Bronchial epithelial cell (primary cell): ENCODE measurements at regions not wholly inside any gene's neighbourhood (a gene's known extent, or its start where the extent isn't known, plus 50 kb on each side); places are given as distances from the start of the nearest gene placed in this dataset.

Source experiments
- DNase-seq: peaks from one replicate; pipeline ENCODE4 v3.0.0-alpha.2; 2010; ENCODE audit warnings: low read depth
- FAIRE-seq: peaks from 2 replicates; lab custom pipeline; 2011; peaks lifted over from hg19 to GRCh38; lab: Jason Lieb, UNC
- H3K27me3 ChIP-seq: 2 replicates; pipeline ENCODE4 v1.5.1; 2011; ENCODE audit warnings: low read length; ENCODE audit not compliant: control insufficient read depth, insufficient read depth
- H3K36me3 ChIP-seq: 2 replicates; pipeline ENCODE4 v1.5.1; 2011; ENCODE audit warnings: low read length; ENCODE audit not compliant: control insufficient read depth, insufficient read depth
- H3K4me3 ChIP-seq: 2 replicates; pipeline ENCODE4 v1.5.1; 2011; ENCODE audit warnings: mild to moderate bottlenecking, low read depth, low read length, control low read depth
- CTCF ChIP-seq: IDR thresholded peaks from 2 replicates; pipeline ENCODE4 v1.5.1; 2011; ENCODE audit warnings: mild to moderate bottlenecking, moderate library complexity, low read length, control low read depth, inconsistent platforms; ENCODE audit not compliant: insufficient read depth, severe bottlenecking

- Histone ChIP-seq H3K4me3 (no peak overlapping the region), H3K36me3 (no peaks in the 10 kb centered on the region), H3K27me3 (no peaks in the 10 kb centered on the region)
- FAIRE-seq: no peak
- no peak for DNase-seq
- TF ChIP-seq CTCF: no peak
These were observed 441.0 kb downstream of the TLE4 start for GRCh38 chr9:80012557-80013330.

- DNase-seq (no peak), FAIRE-seq (no peak)
- Histone ChIP-seq H3K36me3 (no peaks in the 10 kb centered on the region), H3K27me3 (no peaks in the 10 kb centered on the region), H3K4me3 (no peak overlapping the region)
- TF ChIP-seq CTCF: no peak
These were observed 437.4 kb downstream of the TLE4 start for GRCh38 chr9:80009204-80009603.

- FAIRE-seq (no peak), DNase-seq (peak; percentile 25)
- Histone ChIP-seq H3K27me3 (no peaks in the 10 kb centered on the region), H3K36me3 (no peaks in the 10 kb centered on the region), H3K4me3 (no peak overlapping the region)
- TF ChIP-seq CTCF: no peak
These were observed 432.9 kb downstream of the TLE4 start for GRCh38 chr9:80004714-80005113.

- FAIRE-seq (no peak), DNase-seq (no peak)
- no peak for TF ChIP-seq CTCF
- H3K4me3 ChIP-seq: no peak overlapping the region
- H3K27me3 ChIP-seq: no peaks in the 10 kb centered on the region
- H3K36me3 ChIP-seq: no peaks in the 10 kb centered on the region
These were observed 418.8 kb downstream of the TLE4 start for GRCh38 chr9:79990536-79990935.

- no peaks in the 10 kb centered on the region for H3K36me3 ChIP-seq
- no peak for TF ChIP-seq CTCF
- no peak overlapping the region for H3K4me3 ChIP-seq
- no peaks in the 10 kb centered on the region for H3K27me3 ChIP-seq
- FAIRE-seq: no peak
- DNase-seq: no peak
These were observed 417.3 kb downstream of the TLE4 start for GRCh38 chr9:79989079-79989478.

- no peak for TF ChIP-seq CTCF
- DNase-seq (no peak), FAIRE-seq (no peak)
These were observed 416.4 kb downstream of the TLE4 start for GRCh38 chr9:79988126-79988525.

More at GRCh38 chr9:79988126-79988525, 416.4 kb downstream of the TLE4 start:
- no peak overlapping the region for H3K4me3 ChIP-seq
- H3K27me3 ChIP-seq: no peaks in the 10 kb centered on the region
- no peaks in the 10 kb centered on the region for H3K36me3 ChIP-seq
